Stimulated activated CD4-positive, alpha-beta T cell treated with anti-CD3 and anti-CD28 coated beads, Interleukin-1b, Interleukin-23, amount 100 ng/mL, for 48 hours (primary cell): ENCODE measurements at regions not wholly inside any gene's neighbourhood (a gene's known extent, or its start where the extent isn't known, plus 50 kb on each side); places are given as distances from the start of the nearest gene placed in this dataset.

ENCODE experiments used
- DNase-seq: peaks from one replicate; pipeline ENCODE4 v3.0.0-alpha.2; 2020

DNA sequence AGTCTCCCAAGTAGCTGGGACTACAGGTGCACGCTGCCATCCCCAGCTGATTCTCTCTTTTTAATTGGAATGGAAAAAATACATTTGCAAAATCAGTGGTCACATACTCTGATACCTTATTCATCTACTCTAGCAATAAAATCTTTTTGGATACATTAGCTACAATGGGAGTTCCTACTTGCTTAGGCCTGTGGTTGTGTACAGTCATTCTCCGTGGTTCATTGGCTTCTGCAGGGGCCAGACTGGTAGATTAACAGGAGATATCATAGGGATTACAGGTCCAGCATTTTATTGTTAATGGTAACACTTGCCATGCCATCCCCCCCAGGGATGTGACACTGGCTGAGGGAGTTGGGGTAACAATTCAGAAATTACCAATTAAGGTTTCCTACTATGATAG, 140.0 kb downstream of the ADAMTS15 start:
- no peak for DNase-seq

DNA sequence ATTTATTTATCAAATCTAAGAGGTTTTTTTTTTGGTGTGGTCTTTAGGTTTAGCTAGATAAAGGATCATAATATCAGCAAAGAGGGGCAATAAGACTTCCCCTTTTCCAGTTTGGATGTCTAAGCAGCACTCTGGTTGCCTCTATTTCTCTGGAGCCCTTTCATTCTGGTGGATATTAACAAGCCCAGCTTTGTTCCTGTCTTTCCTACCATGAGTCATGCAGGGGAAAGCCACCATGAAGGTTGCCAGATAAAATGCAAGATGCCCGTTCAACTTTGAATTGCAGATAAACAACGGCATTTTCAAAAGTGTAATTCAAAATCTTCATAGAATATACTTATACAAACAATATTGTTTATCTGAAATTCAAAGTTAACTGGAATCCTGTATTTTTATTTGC, 143.6 kb downstream of the ADAMTS15 start:
- DNase-seq: no peak

DNA sequence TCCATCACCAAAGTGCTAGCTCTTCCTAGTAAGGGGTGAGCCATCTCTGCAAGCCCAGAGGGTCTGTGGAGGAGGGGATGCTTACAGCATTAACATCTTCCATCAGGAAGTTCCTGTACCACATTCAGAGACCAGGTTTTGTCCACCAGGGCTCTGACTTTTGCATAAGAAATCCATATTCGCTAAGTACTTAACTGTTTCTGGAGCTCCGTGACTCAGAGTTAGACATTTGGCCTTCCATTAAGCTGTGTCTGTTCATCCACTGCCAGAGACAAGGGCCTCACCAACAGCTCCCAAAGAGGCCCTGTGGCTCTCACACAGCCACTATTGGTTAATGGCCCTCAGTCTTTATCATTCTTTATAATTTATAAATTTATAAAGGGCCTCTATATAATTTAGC, 144.6 kb downstream of the ADAMTS15 start:
- DNase-seq: no peak

DNA sequence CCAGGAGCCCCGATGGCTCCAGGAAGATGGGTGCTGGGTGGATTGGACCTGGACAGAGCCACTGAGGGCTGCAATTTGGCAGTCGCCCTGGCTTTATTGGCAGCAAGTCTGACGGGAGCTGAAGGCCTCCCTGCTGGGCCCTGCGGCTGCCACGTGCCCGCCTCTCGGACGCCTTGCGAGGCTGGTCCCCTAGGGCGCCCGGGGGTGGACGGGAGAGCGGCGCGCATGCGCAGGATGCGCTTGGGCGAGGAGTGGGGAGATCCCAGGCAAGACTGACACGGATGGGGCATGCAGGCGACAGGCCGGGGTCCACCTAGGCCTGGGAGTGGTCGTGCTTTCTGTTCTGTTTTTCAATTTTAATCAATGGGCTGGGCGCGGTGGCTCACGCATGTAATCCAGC, 150.0 kb downstream of the ADAMTS15 start:
- DNase-seq: no peak

DNA sequence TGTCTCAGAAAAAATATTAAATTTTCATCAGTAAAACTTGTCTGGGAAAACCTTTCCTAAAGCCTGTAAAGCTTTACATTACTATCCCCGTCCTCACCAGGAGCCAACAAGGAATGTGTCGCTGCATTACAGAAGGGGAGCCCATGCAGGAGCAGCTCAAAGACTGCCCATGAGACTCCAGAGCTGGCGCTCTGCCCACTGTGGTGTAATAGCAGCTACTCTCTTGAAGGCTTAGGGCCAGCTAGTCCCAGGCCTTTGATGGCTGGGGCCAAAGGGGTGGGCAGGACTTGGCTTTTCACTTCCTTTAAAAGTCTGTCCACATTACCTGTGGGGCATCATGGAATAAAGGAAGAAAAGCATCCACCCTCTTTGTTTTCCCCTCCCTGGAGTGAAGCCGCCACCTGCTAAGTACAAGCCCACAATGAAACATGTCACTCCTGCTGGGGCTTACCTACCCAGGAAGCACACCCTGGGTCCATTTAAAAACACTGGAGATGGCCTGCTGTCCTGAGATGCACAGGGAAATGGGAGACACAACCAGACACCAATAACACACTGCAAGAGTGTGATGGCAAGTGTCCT, 150.7 kb downstream of the ADAMTS15 start:
- no peak for DNase-seq

DNA sequence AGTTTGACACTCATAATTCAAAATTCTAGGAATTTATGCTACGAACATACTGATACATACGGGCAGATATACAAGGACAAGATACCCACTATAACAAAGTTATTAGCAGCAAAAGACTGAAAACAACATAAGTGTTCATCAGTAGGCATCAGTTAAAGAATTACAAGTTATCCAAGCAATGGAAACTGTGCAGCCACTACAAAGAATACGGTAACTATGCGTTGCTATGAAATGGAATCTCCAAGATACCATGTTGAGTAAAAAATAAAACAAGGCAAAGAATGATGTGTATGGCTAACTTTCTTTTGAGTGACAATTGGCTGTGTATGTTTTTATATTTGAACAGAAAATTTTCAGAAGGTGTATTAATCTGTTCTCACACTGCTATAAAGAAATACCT, 151.7 kb downstream of the ADAMTS15 start:
- no peak for DNase-seq

DNA sequence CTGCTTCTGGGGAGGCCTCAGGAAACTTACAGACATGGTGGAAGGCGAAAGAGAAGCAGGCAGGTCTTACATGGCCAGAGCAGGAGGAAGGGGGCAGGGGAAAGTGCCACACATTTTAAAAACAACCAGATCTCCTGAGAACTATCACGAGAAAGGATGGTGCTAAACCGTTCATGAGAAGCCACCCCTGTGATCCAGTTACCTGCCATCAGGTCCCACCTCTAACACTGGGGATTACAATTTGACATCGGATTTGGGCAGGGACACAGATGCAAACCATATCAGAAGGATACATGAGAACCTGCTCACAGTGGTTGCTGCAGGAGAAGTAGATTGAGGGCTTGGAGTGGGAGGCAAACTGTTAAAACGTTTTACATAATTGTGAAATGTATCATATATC, 152.2 kb downstream of the ADAMTS15 start:
- DNase-seq: no peak

DNA sequence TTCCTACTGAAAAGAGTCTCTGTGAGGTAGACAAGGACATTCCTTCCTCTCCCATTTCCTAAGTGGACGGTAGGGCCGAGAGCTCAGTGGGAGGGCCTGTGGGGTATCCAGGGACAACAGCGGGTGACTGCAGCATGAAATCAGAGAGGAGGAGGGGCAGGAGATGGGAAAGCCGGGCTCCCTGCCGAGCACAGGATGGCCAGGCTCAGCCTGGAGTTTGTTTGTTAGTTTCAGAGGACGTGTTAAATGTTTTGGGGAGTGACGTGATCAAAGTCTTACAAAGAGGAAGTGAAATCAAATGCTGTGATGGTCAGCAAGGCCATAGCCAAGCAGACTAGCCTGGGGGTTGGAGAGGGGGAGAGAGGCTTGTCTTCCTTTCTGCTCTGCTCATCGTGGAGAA, 152.7 kb downstream of the ADAMTS15 start:
- no peak for DNase-seq

DNA sequence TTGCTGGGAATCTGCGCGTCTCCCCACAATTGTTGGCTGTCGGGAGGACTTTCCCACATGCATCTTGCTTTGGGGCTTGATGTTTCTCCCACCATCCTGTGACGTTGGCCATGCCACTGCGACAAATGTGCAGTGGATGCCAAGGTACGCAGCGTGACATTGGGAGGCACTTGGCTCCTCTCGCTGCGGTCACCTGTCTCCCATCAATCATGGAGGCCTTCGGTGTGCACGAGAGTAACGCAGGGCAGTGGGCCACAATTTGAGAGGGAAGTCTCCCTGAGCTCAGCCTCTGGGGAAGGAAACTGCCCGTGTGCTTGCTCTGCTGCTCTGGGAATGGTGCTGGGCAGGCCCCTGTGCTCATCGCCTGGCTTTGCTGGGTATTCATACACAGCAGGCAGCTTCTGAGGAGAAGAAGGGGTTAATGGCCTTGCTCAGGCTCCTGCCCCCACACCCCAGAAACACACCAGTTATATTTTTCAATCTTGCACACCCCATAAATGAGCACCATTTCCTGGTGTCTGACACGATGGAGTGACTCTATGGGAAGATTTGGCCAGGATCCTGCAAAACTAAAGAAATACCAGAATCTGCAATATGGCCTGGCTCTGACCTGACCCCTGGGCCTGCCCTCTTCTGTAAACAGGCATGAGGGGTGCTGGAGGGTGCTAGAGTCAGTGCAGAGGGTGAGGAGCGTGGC, 153.5 kb downstream of the ADAMTS15 start:
- no peak for DNase-seq

DNA sequence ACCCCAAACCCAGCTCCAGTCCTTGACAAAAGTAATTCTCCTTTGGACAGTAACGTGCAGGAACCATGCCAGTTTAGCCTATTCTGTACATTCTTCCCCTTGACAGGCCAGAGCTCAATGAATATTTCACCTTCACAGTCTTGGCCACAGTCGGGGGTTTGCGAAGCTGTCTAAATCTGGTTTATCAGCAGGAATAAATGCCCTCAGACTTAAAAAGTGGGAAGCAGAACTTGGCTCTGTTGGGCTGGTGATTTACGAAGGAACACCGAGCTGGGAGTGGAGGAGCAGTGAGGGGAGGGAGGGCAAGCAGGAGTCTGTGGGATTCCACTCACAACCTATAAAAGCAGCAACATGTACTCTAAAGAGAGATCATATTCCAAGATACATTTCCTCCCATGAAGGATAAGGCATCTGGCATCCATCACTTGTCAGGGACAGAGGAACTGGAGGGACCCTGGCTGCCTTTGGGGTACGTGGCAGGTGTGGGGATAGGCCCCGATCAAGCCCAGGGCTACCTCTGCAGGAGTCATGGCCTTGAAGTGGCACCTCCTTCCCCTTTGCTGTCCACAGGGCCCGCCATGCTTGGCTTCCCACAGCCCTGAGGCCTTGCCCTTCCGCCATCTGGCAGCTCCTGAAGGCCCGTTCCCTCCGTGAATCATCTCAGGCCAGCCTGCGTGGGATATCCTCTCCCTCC, 154.3 kb downstream of the ADAMTS15 start:
- no peak for DNase-seq

DNA sequence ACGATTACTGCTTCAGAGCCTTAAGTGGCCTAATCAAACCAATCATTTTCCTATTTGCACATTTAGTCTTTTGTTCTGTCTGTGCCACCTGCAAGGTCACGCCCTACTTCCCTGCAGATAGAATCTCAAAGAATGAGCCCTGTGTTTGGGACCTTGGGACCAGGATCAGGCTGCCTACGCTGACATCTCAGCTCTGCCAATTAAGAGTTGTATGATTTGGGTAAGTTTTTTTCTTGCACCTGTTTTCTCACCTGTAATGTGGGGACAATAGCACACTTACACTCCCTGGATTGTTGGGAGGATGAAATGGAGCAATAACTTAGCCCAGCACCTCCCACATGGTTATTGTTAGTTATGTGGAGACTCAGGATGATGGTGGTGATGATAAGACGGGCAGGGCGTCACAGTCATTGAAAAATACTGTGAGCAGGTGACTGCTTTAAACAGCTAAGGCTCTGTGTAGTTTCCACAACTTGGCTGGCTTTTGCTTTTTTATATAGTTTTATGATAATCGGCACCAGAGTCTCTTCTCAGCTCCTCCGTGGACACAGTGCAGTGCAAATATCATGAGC, 155.0 kb downstream of the ADAMTS15 start:
- DNase-seq: no peak

DNA sequence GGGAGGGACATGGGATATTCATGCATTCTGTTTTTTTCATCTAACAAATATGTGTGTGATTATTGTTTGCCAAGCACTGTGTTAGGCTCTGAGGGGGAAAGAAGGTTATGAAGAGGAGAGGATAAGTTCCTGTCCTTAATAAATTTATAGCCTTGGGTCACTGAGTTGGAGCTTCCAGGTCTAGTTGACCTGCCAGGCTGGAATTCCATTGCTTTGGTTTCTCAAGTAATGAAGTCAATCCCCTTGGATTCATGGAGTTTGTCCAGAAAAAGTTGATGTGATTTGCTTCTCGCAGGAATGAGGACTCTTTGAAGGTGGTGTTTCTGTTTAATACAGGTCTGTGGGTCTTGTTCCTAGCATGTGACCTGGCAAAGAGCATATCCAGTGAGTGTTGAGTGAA, 156.2 kb downstream of the ADAMTS15 start:
- DNase-seq: no peak

DNA sequence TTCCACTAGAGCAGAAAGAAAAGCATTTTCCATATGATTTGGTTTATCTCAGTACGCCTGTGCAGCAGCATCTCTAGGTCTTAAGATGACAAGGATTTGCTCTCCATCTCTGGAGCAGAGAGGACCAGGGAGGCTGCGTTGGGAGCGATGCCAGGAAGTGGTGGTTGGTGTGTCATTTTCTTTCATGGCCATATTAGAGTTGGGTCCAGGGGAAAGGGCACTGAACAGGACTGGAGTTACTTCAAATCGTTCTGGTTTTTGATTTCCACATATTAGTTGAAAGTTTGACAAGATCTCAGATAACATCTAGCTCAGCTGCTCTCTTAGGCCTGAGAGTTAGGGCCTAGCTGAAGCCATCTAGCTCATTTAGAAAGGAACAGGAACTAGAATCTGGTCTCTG, 157.7 kb downstream of the ADAMTS15 start:
- DNase-seq: no peak

DNA sequence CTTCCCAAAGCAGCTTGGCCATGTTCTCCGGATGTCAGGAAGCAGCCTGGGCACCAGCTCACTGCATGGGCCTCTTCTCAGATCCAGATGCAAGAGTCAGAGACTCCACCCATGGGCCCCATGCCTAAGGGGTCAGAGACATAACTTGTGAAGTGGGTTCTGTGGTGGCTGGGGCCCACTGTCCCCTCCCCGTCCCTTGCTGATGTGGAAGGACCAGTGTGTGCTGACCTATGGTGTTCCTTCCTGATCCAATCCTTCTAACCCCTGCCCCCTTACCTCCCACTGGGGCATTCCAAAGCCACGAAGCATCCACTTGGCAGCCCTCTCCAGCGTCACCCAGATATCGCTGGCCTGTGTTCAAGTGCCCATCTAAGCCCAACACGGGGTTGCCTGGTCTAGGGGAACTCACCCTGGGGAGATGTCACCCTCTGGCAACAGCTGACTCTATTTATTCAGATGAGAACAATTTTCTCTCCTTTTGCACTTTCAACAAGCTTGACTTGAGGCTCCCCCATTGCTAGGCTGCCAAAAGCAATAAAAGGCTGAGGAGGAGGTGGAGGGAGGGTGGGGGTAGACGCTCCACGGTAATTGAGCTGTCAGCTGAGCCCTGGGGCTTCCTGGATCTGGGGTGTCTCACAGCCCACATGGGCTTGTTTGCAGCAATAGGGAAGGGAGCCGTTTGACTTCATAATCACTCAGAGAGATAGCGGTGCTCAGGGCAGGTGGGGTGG, 158.5 kb downstream of the ADAMTS15 start:
- DNase-seq: no peak

DNA sequence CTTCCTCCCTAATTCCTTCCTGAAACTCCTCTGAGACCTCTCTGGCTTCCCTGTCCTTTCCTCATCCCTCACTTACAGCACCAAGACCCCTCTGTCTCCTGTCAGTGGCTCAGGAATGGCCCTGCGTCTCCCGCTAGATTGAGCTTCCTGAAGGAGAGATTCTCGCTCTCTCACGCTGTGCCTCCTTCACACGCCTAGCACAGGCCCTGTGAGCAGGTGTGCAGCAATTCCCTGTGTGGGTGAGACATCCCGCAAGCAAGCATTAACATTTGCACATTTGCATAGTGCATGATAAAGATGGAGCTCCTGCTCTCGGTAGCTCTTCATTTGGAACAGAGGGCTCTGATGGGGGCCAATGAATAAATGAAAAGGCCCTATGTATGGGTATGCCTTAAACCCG, 159.8 kb downstream of the ADAMTS15 start:
- DNase-seq: no peak

DNA sequence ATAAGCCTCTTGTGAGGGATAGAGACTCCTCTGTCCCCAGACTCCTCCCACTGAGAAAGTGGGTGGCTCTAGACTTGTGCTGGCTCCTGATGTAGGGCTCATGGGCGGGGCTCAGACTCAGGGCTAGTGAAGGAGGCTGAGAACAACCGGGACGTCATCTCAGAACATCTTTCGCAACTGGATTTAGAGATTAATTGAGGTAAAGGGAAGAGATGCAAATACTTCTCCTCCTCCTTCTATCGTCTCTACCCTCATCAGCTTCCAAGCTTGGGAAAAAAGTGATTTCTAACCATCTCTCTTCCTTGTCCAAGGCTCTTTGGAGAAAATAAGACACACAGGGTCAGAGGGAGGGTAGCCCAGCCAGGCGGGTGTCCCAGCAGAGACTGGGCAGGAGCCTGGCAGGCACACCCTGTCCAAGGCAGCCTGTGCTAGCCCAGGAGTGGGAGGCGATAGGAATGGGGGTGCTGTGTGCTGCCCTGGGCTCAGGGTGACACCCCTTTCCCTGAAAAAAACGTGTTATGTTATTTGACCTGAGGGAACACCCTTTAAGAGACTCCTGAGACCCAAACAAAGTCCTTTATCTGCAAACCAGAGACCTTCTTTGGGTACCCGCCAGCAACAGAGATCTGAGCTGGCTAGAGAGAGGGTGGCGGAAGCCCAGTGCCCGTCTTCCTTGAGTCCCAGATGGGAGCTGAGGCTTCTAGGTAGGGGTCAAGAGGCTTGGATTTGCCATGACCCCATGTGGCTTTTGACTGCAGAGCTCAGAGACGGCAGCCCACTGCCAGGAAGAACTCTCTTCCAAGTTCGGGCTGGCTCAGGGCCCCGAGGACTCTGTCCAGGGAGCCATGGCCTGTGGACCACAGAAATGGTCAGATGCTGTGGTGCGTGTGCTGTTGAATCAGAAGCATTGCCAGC, 160.9 kb downstream of the ADAMTS15 start:
- no peak for DNase-seq

DNA sequence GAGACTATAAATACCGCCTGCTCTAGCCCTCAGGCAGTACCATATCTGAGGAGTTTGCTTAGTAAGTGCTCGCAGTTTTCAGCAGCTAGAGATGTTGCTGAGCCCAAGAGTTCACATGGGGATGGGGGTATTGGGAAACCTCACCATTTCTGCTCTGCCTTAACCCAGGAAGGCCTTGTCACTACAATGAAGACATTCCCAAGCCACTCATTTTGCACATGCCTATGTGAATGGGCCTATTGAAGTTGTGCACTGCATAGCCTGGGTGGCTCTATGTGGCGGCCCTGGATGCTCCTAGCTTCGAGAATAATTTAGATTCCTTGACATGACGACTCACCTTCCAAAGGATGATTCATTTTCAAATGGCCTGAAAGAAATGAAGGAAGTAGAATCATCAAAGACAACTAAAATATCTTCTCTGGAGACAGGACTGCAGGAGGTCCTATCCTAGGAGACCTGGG, 163.4 kb downstream of the ADAMTS15 start:
- no peak for DNase-seq

DNA sequence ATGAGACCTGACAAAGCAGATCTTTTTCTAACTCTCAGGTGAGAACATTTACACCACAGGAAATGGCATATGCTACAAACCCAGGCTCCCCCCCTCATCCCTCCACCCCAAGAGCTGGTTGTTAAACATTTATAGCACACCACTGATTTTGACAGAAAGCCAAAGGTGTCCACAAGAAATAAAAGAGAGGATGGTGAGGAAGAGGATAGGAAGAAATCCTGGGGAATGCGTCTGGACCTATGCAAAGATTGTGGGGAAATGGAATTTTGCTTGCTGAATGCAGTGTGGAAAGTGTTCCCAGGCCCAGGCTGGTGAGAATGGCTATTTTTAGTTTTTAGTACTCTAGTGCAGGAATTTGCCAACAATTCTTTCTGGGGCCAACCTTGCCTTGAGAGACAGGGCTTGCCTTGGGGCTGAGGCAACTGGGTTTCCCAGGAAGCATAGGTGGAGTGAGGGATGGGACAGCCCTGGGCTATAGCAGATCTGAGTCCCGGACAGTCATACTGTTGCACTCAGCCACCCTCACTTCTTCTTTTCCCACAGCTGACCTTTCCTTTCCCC, 163.9 kb downstream of the ADAMTS15 start:
- DNase-seq: no peak

DNA sequence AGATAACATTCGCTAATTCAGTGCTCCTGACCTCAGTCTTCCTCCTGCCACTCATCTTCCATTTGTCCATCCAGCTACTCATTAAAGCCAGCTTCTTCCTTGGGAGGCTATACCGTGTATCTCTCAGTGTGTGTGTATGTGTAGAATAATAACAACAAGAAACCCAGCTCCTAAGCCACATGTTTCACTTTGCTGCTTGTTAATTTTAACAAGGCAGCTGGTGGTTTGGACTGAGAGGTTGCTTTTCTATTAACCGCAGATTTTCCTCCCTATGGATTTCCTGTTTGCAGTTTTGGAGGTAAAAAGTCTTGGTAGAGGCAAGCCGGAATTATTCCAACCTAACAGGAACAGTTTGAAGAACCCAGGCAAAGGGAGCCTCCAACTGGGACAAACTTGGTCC, 165.0 kb downstream of the ADAMTS15 start:
- DNase-seq: no peak

DNA sequence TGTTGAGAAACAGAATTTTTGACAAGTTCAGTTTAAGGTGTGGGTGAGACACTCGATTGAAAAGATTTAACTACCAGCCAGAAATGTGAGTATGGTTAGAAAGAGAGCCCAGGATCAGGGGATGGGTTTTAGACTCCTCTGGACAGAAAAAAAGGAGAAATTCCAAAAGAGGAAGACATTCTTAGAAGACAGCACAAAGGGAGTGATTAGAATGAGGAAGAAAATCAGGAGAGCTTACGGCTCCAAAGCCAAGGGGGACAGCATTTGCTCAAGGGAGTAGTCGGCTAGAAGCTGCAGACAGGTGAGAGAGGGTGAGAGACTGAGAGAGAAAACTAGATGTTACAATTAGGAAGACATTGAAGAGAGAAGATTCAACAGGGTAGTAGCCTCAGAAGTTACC, 166.1 kb downstream of the ADAMTS15 start:
- DNase-seq: no peak

DNA sequence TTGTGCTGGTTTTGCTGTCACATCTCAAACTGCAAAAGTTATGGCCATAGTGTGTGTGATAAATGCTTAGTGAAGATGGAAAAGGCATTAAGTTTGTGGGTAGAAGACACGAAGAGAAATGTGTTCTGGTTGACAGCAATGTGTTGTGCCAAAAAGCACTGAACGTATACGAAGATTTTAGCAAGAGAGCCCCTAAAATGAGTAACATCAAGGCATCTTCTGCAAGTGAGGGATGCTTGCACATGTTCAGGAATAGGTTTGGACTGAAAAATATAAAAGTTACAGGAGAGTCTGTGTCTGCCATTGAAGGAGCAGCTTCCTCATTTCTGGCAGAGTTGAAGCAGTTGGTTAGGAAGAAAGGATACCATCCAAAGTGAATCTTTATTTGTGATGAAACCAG, 167.1 kb downstream of the ADAMTS15 start:
- DNase-seq: no peak

DNA sequence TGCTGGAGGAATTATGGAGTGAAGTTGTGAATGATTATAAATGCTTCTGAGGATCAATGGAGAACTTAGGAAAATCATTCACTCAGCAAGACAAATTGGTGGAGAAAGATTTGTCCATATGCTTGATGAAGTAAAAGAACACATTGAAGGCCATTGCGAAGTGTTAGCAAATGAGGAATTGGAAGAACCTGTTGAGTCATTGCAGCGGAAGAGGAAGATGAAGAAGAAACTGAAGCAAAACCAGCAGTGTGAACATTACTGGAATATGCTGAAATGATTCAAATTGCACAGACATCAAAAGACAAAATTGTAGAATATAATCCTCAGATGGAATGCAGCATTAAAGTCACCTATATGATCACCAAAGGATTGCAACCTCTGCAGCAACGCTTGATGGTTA, 168.1 kb downstream of the ADAMTS15 start:
- no peak for DNase-seq
